Panc1 (cell line): ENCODE measurements at regions not wholly inside any gene's neighbourhood (a gene's known extent, or its start where the extent isn't known, plus 50 kb on each side); places are given as distances from the start of the nearest gene placed in this dataset.

ENCODE experiments used
- POLR2AphosphoS5 ChIP-seq: IDR thresholded peaks from 2 replicates; pipeline ENCODE4 v1.6.1; 2012; ENCODE audit warnings: mild to moderate bottlenecking, low read depth, low read length, moderate library complexity
- TF ChIP-seq, protein P1 (sequence below), 2 experiments: IDR thresholded peaks; 2 replicates each; pipeline ENCODE4 v1.6.1; 2011 to 2012; ENCODE audit warnings: low read depth in 2 of 2, control low read depth in 1 of 2, low read length in 1 of 2, mild to moderate bottlenecking in 1 of 2, moderate library complexity in 1 of 2; ENCODE audit not compliant: insufficient read depth in 1 of 2

DNA sequence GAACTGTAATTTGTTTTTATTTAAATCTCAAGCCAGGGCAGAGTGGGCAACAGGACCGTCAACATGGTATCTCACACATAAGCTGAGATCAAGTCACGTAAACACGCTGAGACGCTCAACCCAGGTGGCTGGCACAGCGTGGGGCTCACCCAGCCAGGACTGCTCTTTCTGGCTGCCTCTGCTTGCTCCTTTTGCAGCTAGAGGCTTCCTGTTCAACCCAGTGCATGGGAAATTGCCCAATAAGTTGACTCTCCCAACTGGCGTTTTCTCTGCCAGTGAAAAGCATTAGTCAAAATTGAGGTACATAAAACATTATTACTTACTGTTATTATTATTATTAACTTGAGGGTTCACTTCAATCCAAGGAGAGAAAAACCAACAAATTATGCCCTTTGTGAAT is 398.1 kb downstream of the NR2F2 start:
- no peak for TF ChIP-seq POLR2AphosphoS5
- TF ChIP-seq, protein P1, sequence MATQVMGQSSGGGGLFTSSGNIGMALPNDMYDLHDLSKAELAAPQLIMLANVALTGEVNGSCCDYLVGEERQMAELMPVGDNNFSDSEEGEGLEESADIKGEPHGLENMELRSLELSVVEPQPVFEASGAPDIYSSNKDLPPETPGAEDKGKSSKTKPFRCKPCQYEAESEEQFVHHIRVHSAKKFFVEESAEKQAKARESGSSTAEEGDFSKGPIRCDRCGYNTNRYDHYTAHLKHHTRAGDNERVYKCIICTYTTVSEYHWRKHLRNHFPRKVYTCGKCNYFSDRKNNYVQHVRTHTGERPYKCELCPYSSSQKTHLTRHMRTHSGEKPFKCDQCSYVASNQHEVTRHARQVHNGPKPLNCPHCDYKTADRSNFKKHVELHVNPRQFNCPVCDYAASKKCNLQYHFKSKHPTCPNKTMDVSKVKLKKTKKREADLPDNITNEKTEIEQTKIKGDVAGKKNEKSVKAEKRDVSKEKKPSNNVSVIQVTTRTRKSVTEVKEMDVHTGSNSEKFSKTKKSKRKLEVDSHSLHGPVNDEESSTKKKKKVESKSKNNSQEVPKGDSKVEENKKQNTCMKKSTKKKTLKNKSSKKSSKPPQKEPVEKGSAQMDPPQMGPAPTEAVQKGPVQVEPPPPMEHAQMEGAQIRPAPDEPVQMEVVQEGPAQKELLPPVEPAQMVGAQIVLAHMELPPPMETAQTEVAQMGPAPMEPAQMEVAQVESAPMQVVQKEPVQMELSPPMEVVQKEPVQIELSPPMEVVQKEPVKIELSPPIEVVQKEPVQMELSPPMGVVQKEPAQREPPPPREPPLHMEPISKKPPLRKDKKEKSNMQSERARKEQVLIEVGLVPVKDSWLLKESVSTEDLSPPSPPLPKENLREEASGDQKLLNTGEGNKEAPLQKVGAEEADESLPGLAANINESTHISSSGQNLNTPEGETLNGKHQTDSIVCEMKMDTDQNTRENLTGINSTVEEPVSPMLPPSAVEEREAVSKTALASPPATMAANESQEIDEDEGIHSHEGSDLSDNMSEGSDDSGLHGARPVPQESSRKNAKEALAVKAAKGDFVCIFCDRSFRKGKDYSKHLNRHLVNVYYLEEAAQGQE (IDR thresholded peaks at IDR 0.05; ENCODE audit: insufficient read depth in 1 of 2, low read depth in 2 of 2, low read length in 1 of 2): no peak
